Epithelial cell of proximal tubule (primary cell): ENCODE measurements at regions not wholly inside any gene's neighbourhood (a gene's known extent, or its start where the extent isn't known, plus 50 kb on each side); places are given as distances from the start of the nearest gene placed in this dataset.
A peak's percentile ranks its signal among the peaks of the same experiment; 100 is the strongest.

Experiments used
- DNase-seq: peaks from one replicate; pipeline ENCODE4 v3.0.0-alpha.2; 2011; ENCODE audit warnings: low read depth
- H3K4me3 ChIP-seq: 2 replicates; pipeline ENCODE4 v1.5.1; 2011; ENCODE audit warnings: low read depth, mild to moderate bottlenecking, low read length
- CTCF ChIP-seq: conservative IDR thresholded peaks from 2 replicates; pipeline ENCODE4 v1.5.1; 2012; ENCODE audit warnings: low read depth, mild to moderate bottlenecking, low read length

DNA sequence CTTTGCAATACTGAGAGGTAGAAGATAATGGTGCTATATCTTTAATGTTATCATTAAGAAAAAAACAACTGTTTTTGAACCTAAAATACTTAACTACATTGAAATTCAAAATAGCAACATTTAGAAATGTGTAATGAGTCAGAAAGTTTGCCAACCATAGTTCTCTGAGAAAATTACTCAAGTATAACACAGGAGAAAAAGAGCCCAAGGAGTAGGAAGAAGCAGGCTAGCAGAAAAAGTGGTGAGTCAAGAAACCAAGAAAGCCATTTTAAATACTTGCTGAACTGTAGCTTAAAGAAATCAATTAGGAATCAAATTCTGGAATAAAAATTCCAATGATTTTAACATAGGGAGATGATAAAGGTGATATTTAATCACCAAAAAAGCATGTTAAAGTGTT, 181.0 kb upstream of the RSPO3 start:
- DNase-seq = peak; percentile 67
- no peak overlapping the region for H3K4me3 ChIP-seq
- no peak for TF ChIP-seq CTCF

GRCh38 chr6:126939784-126940183, 178.7 kb upstream of the RSPO3 start:
- DNase-seq = no peak
- TF ChIP-seq CTCF = no peak
- no peak overlapping the region for H3K4me3 ChIP-seq

DNA sequence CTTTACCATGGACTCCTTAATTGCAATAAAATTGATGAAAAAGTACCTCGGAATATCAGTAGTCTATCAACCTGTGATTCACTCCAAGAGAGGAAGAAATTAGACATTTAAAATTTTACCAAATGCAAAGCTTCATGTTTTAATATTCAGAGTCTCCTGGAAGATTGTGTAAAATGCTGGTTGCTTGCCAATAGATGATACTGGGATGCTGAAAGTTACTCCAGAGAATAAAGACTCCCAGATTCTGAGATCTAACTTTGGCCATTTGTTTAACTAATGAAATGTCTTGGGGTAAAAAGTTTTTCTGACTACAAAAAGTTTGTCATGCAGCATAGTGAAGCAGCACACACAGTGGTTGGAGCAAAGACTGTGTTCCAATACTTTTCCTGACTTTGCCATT, 176.7 kb upstream of the RSPO3 start:
- DNase-seq = no peak
- no peak overlapping the region for H3K4me3 ChIP-seq
- TF ChIP-seq CTCF = no peak

DNA sequence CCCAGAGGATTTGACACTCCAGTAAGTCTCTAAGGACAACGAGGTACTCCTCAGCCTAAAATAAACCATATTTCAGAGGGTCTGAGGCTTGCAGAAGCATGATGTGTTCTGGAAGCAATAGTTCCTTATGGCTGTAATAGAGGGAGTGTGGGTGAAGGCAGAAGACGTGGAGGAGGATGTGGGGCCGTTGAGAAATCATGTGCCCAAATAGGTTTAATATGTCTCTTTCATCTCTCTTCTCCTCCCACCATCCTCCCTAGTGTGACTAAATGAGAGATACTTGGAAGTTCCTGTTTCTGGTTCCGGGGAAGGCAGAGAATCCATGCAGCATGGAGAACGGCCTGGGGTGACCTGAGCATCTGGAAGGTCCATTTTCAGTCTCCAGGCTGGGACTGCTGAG, 174.0 kb upstream of the RSPO3 start:
- no peak for TF ChIP-seq CTCF
- DNase-seq = no peak

GRCh38 chr6:126945150-126945685, 173.3 kb upstream of the RSPO3 start:
- no peak for DNase-seq
- TF ChIP-seq CTCF = no peak
- H3K4me3 ChIP-seq = no peak overlapping the region

More for the DNA sequence above, 174.0 kb upstream of the RSPO3 start:
- H3K4me3 ChIP-seq = no peak overlapping the region

DNA sequence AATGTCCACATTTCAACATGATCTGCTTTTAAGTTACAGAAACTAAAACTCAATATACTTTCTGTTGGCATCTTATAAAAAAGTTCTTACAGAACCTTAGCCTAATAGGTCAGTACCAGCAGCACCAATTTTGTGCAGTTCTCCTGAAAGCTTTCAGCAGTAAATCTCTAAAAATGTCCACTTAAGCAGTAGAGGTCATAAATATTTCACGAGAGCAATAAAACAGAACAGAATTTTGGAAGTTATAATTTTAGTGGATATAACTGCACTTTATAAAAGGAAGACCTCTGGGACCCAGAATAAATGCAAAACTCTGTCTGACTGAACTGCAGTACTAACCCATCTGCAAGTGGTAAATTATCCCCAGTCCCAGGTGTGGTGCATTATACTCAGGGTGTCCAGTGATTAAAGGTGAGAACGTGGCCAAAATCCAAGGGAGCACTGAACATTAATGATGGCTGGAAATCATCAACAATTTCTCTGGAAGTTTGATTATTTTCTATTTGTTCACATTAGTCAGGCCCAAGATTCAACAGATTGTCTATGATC, 172.6 kb upstream of the RSPO3 start:
- no peak for TF ChIP-seq CTCF
- H3K4me3 ChIP-seq = no peak overlapping the region
- no peak for DNase-seq

DNA sequence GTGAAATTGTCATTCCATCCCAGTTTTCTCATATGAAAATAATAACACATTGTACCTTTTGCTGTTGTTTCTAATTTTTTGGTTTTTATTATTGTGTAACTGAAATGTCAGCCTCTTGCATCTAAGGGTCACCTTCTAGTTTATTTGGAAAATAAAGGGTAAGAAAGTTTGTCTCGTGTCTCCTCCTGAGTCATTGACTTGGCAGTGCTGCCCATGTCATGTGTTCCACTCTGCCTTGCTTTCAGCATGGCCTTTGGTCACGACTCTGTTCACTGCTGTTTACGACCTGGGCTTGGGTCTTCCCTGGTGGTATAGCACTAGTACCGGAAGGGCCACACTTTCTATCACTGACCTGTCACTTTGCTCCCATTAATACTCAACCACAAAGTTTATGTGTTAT, 171.4 kb upstream of the RSPO3 start:
- TF ChIP-seq CTCF = no peak
- no peak overlapping the region for H3K4me3 ChIP-seq
- peak; percentile 18 for DNase-seq
